ENCODE measurements at regions not wholly inside any gene's neighbourhood (a gene's known extent, or its start where the extent isn't known, plus 50 kb on each side); places are given as distances from the start of the nearest gene placed in this dataset.

DNA sequence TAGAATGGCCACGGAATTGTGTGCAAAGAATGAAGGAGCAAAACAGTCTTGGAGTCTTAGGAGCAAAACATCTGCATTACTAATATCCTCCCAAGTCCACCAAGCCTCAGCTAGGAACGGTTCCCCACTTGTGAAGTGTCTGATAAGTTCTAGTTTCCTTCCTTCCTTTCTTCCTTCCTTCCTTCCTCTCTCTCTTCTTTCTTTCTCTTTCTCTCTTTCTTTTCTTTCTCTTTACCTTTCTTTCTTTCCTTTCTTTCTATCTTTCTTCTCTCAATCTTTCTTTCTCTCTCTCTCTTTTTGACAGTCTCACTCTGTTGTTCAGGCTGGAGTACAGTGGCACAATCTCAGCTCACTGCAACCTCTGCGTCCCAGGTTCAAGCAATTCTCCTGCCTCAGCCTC lies 160.8 kb downstream of the FOXL1 start:
- Histone ChIP-seq H3K4me1 (no peaks in the 10 kb centered on the region), H3K9me3 (no peaks in the 10 kb centered on the region), H3K27me3 (ENCODE audit: insufficient read depth in 3 of 3, low read length in 2 of 3) (peaks cover 0 to 21% (median 0%) of the 10 kb centered on the region in 3 donors), H3K27ac (peak overlapping the region; percentile 23), H3K4me3 (no peak overlapping the region), H3K36me3 (ENCODE audit: insufficient read depth in 1 of 2, low read depth in 1 of 2) (no peaks in the 10 kb centered on the region)
- 57 to 67% (median 62%) methylated on average over 3 of the region's 3 CpGs for WGBS, 3 donors
- DNase-seq (no peak), ATAC-seq (no peak)
- intact Hi-C loops (cut with DNase I) = no loop called here
- no peak for TF ChIP-seq CTCF (IDR thresholded peaks at IDR 0.05)

GRCh38 chr16:86739808-86740207 lies 161.5 kb downstream of the FOXL1 start:
- H3K4me3 ChIP-seq = no peak overlapping the region
- H3K4me1 ChIP-seq = no peaks in the 10 kb centered on the region
- no peak for TF ChIP-seq CTCF (IDR thresholded peaks at IDR 0.05)
- peak in 3 of 4 donors; percentile 56 to 63 (median 58) for ATAC-seq
- DNase-seq = peak in 1 of 2 donors; percentile 12
- H3K36me3 ChIP-seq (ENCODE audit: insufficient read depth in 1 of 2, low read depth in 1 of 2) = no peaks in the 10 kb centered on the region
- intact Hi-C loops (cut with DNase I) = no loop called here
- H3K9me3 ChIP-seq = no peaks in the 10 kb centered on the region
- 19 to 29% (median 22%) methylated on average over 11 of the region's 11 CpGs for WGBS, 3 donors
- H3K27ac ChIP-seq = peak overlapping the region; percentile 23
- H3K27me3 ChIP-seq (ENCODE audit: insufficient read depth in 3 of 3, low read length in 2 of 3) = peaks cover 0 to 17% (median 0%) of the 10 kb centered on the region in 3 donors

DNA sequence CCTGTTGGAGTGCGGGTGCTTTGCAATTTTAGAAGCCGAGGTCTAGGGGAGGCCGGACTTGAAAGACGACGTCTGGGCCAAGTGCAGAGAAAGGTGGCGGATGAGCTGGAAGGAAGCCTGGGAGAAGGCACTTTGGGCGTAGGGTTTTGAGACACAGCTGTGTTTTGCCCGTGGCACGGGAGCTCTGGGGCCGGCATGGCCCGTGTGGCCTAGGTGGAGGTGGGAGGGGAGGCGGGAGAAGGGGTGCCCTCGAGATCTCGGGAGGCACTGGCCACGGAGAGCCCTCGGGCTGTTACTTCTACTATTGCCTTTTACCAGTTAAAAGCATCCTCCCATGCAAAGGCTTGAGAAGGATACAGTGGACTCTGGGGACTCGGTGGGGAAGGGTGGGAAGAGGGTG lies 161.9 kb downstream of the FOXL1 start:
- WGBS, 3 donors = 47 to 64% (median 58%) methylated on average over 17 of the region's 17 CpGs
- Histone ChIP-seq H3K27me3 (ENCODE audit: insufficient read depth in 3 of 3, low read length in 2 of 3) (peaks cover 0 to 13% (median 0%) of the 10 kb centered on the region in 3 donors), H3K4me1 (no peaks in the 10 kb centered on the region), H3K36me3 (ENCODE audit: insufficient read depth in 1 of 2, low read depth in 1 of 2) (no peaks in the 10 kb centered on the region), H3K9me3 (no peaks in the 10 kb centered on the region), H3K27ac (peak overlapping the region; percentile 62), H3K4me3 (no peak overlapping the region)
- intact Hi-C loops (cut with DNase I) = no loop called here
- ATAC-seq = peak in 1 of 4 donors; percentile 19
- no peak for TF ChIP-seq CTCF (IDR thresholded peaks at IDR 0.05)
- peak in 1 of 2 donors; percentile 25 for DNase-seq

DNA sequence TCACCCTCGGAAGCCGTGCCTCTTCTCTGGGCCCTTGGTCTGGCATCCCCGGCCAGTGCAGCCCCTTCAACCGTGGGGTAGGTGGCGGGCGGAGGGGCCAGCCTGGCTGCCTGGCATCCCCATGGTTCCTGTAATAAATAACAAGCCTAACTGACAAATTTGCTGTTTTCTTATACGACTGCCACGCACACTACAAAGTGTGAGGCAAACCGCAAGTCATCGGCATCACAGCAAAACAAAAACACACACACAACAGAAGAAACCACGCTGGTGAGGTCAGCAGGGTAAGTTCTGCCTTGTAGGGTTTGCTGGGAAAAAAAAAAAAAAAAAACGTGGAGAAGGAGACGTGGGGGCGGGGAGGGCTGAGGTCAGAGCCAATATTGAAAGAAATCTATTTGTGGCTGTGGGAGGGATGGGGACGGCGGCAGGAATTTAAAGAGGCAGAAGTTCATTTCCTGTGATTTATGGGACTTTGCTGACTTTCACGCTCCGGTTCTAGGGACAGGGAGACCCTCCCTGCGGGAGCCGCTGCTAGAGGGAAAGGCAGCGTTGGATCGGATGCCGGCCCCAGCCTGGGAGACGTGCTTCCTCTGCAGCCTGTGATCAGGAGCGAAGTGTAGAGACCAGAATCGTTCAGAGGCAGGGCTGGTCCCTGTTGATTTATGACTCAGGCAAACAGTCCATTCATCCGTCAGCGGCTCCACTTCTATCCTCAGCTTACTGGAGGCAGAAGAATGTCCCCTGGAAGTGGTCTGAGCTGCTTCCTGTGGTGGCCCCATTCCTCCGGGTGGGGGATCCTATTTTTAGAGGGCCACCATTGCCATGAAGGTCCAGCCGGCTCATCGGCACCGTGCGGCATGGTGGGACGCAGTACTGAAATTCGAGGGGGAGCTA lies 162.8 kb downstream of the FOXL1 start:
- no peaks in the 10 kb centered on the region for H3K36me3 ChIP-seq (ENCODE audit: insufficient read depth in 1 of 2, low read depth in 1 of 2)
- WGBS, 3 donors = 7 to 12% (median 9%) methylated on average over 35 of the region's 35 CpGs
- H3K27ac ChIP-seq = peak overlapping the region; percentile 62
- H3K4me3 ChIP-seq = peak overlapping the region; percentile 44
- no peaks in the 10 kb centered on the region for H3K9me3 ChIP-seq
- DNase-seq = peak; percentile 45 to 66
- no peaks in the 10 kb centered on the region for H3K4me1 ChIP-seq
- peak; percentile 89 to 96 (median 95) for ATAC-seq
- intact Hi-C loops (cut with DNase I) = no loop called here
- TF ChIP-seq CTCF (IDR thresholded peaks at IDR 0.05) = no peak
- peaks cover 0 to 13% (median 0%) of the 10 kb centered on the region in 3 donors for H3K27me3 ChIP-seq (ENCODE audit: insufficient read depth in 3 of 3, low read length in 2 of 3)

Measured in psoas muscle (tissue), 7 donors.